ENCODE measurements at regions not wholly inside any gene's neighbourhood (a gene's known extent, or its start where the extent isn't known, plus 50 kb on each side); places are given as distances from the start of the nearest gene placed in this dataset.
"Not testable (repeated sequence)": the region's sequence is repeated elsewhere in the genome, so short reads cannot be mapped to it uniquely, and the experiment has no call there.

- not testable (repeated sequence) for TF ChIP-seq POLR2A, CTCF (IDR thresholded peaks at IDR 0.05)
These were observed 193.2 kb upstream of the PLGLB2 start for GRCh38 chr2:87554678-87555077.
